GM12873 (cell line): ENCODE measurements at regions not wholly inside any gene's neighbourhood (a gene's known extent, or its start where the extent isn't known, plus 50 kb on each side); places are given as distances from the start of the nearest gene placed in this dataset.

Experiments used
- TF ChIP-seq, protein P1 (sequence below): IDR thresholded peaks from 2 replicates; pipeline ENCODE4 v1.5.1; 2012; ENCODE audit warnings: low read depth, mild to moderate bottlenecking, moderate library complexity, low read length, control low read depth; ENCODE audit not compliant: insufficient read depth; ENCODE audit errors: missing control alignments

- TF ChIP-seq, protein P1, sequence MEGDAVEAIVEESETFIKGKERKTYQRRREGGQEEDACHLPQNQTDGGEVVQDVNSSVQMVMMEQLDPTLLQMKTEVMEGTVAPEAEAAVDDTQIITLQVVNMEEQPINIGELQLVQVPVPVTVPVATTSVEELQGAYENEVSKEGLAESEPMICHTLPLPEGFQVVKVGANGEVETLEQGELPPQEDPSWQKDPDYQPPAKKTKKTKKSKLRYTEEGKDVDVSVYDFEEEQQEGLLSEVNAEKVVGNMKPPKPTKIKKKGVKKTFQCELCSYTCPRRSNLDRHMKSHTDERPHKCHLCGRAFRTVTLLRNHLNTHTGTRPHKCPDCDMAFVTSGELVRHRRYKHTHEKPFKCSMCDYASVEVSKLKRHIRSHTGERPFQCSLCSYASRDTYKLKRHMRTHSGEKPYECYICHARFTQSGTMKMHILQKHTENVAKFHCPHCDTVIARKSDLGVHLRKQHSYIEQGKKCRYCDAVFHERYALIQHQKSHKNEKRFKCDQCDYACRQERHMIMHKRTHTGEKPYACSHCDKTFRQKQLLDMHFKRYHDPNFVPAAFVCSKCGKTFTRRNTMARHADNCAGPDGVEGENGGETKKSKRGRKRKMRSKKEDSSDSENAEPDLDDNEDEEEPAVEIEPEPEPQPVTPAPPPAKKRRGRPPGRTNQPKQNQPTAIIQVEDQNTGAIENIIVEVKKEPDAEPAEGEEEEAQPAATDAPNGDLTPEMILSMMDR: no peak
These were observed 1203.3 kb upstream of the CELF2 start for GRCh38 chr10:9814285-9814864.

DNA sequence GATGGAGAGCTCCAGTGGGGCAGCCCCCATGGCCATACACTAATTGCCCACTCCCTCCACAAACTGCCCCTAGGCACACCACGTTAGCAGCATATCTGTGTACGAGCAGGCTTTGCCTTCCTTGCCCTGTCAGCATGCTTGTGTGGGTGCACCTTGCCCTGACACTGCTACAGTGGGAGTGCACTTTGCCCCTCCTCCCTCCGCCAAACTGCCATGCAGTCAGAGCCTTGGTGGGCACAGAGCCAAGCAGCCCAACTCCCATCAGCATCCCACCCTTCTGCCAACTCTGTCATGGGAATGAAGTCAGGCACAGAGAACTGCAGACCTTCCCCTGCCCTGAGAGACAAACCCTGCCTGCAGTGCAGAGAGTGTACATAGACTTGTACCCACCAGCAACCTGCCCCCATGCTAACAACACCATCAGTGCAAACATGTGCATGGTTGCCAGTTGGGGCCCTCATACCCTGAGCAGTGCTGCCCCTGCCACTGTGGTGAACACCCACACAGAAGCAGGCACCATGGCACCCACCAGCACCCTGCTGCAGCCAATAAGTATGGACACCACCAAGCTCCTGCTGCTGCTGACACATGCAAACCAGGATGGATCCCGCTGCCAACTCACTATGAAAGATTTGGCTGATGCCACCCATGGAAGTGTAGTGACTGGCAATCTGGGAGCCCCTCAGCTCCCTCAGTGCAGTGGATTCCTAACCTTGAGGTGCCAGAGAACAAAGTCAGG lies 1197.7 kb upstream of the CELF2 start:
- TF ChIP-seq, protein P1: no peak

DNA sequence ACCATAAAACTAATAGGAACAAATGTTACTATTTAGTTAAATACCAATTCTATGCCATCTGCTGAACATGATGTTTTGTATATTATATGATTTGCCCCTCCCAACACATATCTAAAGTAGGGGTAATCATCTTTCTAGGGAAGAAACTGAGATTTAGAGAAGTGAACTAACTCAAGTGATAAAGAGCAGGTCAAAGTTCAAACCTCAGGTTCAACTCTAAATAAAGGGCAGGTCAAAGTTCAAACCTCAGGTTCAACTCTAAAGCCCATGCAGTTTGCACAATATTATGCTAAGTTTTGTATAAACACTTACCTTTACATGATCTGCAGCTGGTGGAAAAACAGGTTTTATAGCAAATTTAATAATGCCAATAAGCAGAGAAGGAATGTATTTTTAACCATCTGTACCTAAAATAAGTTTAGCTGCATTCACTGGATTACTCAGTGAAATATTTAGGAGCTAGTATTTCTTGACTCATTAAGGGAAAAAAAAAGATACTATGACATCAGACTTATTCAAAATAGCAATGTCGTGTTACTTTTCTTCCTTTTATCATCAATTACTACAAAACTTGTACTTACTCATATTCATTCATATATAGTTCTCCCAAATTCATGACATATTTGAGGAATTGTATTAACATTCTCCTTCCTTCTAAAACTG lies 1194.3 kb upstream of the CELF2 start:
- TF ChIP-seq, protein P1: no peak

GRCh38 chr10:9824631-9825071 lies 1193.0 kb upstream of the CELF2 start:
- TF ChIP-seq, protein P1: no peak

GRCh38 chr10:9825491-9826018 lies 1192.1 kb upstream of the CELF2 start:
- TF ChIP-seq, protein P1: no peak

GRCh38 chr10:9828110-9828509 lies 1189.6 kb upstream of the CELF2 start:
- TF ChIP-seq, protein P1: no peak

GRCh38 chr10:9833942-9834341 lies 1183.7 kb upstream of the CELF2 start:
- TF ChIP-seq, protein P1: no peak
